ENCODE measurements at regions not wholly inside any gene's neighbourhood (a gene's known extent, or its start where the extent isn't known, plus 50 kb on each side); places are given as distances from the start of the nearest gene placed in this dataset.

- no peak for DNase-seq (ENCODE audit: low spot score)
Observed at GRCh38 chr12:77120156-77121085, 55.1 kb upstream of the E2F7 start.

- no peak for DNase-seq (ENCODE audit: low spot score)
Observed at GRCh38 chr12:77118696-77119095, 53.3 kb upstream of the E2F7 start.

GRCh38 chr12:77116277-77116676 is 50.9 kb upstream of the E2F7 start:
- DNase-seq (ENCODE audit: low spot score) = no peak

- DNase-seq (ENCODE audit: low spot score) = no peak
Observed at GRCh38 chr12:77115471-77115870, 50.1 kb upstream of the E2F7 start.

All from globus pallidus (tissue), 1 donor.